Muscle layer of duodenum (tissue), 2 donors: ENCODE measurements at regions not wholly inside any gene's neighbourhood (a gene's known extent, or its start where the extent isn't known, plus 50 kb on each side); places are given as distances from the start of the nearest gene placed in this dataset.

Experiments used
- H3K27ac ChIP-seq: one replicate; pipeline ENCODE4 v1.7.0; 2013; ENCODE audit warnings: mild to moderate bottlenecking, low read length
- H3K27me3 ChIP-seq: one replicate; pipeline ENCODE4 v1.7.0; 2013; ENCODE audit warnings: low read depth, mild to moderate bottlenecking, control low read depth, low read length
- H3K36me3 ChIP-seq, 2 donors: one replicate each; pipeline ENCODE4 v1.7.0; 2013; ENCODE audit warnings: low read length in 2 of 2, control low read depth in 1 of 2, mild to moderate bottlenecking in 1 of 2; ENCODE audit not compliant: insufficient read depth in 2 of 2, control insufficient read depth in 1 of 2
- H3K4me1 ChIP-seq, 2 donors: one replicate each; pipeline ENCODE4 v1.7.0; 2013; ENCODE audit warnings: low read length in 2 of 2, mild to moderate bottlenecking in 2 of 2, control low read depth in 1 of 2, moderate library complexity in 1 of 2; ENCODE audit not compliant: insufficient read depth in 2 of 2, control insufficient read depth in 1 of 2
- H3K4me3 ChIP-seq, 2 donors: one replicate each; pipeline ENCODE4 v1.7.0; 2013; ENCODE audit warnings: low read length in 2 of 2, low read depth in 1 of 2, mild to moderate bottlenecking in 1 of 2
- H3K9me3 ChIP-seq, 2 donors: one replicate each; pipeline ENCODE4 v1.7.0; 2013; ENCODE audit warnings: low read length in 2 of 2, control low read depth in 1 of 2, mild to moderate bottlenecking in 1 of 2; ENCODE audit not compliant: control insufficient read depth in 1 of 2
- donor health status: healthy.

GRCh38 chr2:195505701-195506100 is 151.3 kb upstream of the SLC39A10 start:
- H3K36me3 ChIP-seq, result no peaks in the 10 kb centered on the region
- H3K27ac ChIP-seq, result no peak overlapping the region
- no peaks in the 10 kb centered on the region for H3K9me3 ChIP-seq
- no peaks in the 10 kb centered on the region for H3K27me3 ChIP-seq
- no peaks in the 10 kb centered on the region for H3K4me1 ChIP-seq
- no peak overlapping the region for H3K4me3 ChIP-seq

- Histone ChIP-seq H3K27ac (no peak overlapping the region), H3K36me3 (no peaks in the 10 kb centered on the region), H3K27me3 (no peaks in the 10 kb centered on the region), H3K9me3 (no peaks in the 10 kb centered on the region), H3K4me1 (no peaks in the 10 kb centered on the region), H3K4me3 (no peak overlapping the region)
Observed at GRCh38 chr2:195503208-195503607, 153.8 kb upstream of the SLC39A10 start.

GRCh38 chr2:195501746-195502145 is 155.3 kb upstream of the SLC39A10 start:
- no peak overlapping the region for H3K27ac ChIP-seq
- H3K36me3 ChIP-seq, result no peaks in the 10 kb centered on the region
- H3K27me3 ChIP-seq, result no peaks in the 10 kb centered on the region
- no peaks in the 10 kb centered on the region for H3K9me3 ChIP-seq
- H3K4me1 ChIP-seq, result no peaks in the 10 kb centered on the region
- H3K4me3 ChIP-seq, result no peak overlapping the region

- no peak overlapping the region for H3K27ac ChIP-seq
Observed at GRCh38 chr2:195500879-195501278, 156.1 kb upstream of the SLC39A10 start.

GRCh38 chr2:195498839-195499490 is 158.1 kb upstream of the SLC39A10 start:
- no peaks in the 10 kb centered on the region for H3K27me3 ChIP-seq
- no peaks in the 10 kb centered on the region for H3K9me3 ChIP-seq
- H3K27ac ChIP-seq, result no peak overlapping the region
- H3K4me3 ChIP-seq, result no peak overlapping the region
- H3K4me1 ChIP-seq, result no peaks in the 10 kb centered on the region
- H3K36me3 ChIP-seq, result no peaks in the 10 kb centered on the region

More at GRCh38 chr2:195500879-195501278, 156.1 kb upstream of the SLC39A10 start:
- Histone ChIP-seq H3K27me3 (no peaks in the 10 kb centered on the region), H3K4me1 (no peaks in the 10 kb centered on the region), H3K9me3 (no peaks in the 10 kb centered on the region), H3K36me3 (no peaks in the 10 kb centered on the region), H3K4me3 (no peak overlapping the region)

- Histone ChIP-seq H3K36me3 (no peaks in the 10 kb centered on the region), H3K27ac (no peak overlapping the region), H3K4me1 (no peaks in the 10 kb centered on the region), H3K27me3 (no peaks in the 10 kb centered on the region), H3K4me3 (no peak overlapping the region), H3K9me3 (no peaks in the 10 kb centered on the region)
Observed at GRCh38 chr2:195498176-195498575, 158.8 kb upstream of the SLC39A10 start.

GRCh38 chr2:195496991-195497390 is 160.0 kb upstream of the SLC39A10 start:
- Histone ChIP-seq H3K27ac (no peak overlapping the region), H3K9me3 (no peaks in the 10 kb centered on the region), H3K4me3 (no peak overlapping the region), H3K27me3 (no peaks in the 10 kb centered on the region), H3K4me1 (no peaks in the 10 kb centered on the region), H3K36me3 (no peaks in the 10 kb centered on the region)

- Histone ChIP-seq H3K36me3 (no peaks in the 10 kb centered on the region), H3K4me3 (no peak overlapping the region), H3K27ac (no peak overlapping the region), H3K9me3 (no peaks in the 10 kb centered on the region), H3K27me3 (no peaks in the 10 kb centered on the region), H3K4me1 (no peaks in the 10 kb centered on the region)
Observed at GRCh38 chr2:195495966-195496365, 161.1 kb upstream of the SLC39A10 start.

- Histone ChIP-seq H3K27me3 (no peaks in the 10 kb centered on the region), H3K4me3 (no peak overlapping the region), H3K9me3 (no peaks in the 10 kb centered on the region), H3K36me3 (no peaks in the 10 kb centered on the region), H3K4me1 (no peaks in the 10 kb centered on the region), H3K27ac (no peak overlapping the region)
Observed at GRCh38 chr2:195495351-195495750, 161.7 kb upstream of the SLC39A10 start.

- Histone ChIP-seq H3K4me3 (no peak overlapping the region), H3K27me3 (no peaks in the 10 kb centered on the region), H3K9me3 (no peaks in the 10 kb centered on the region), H3K4me1 (no peaks in the 10 kb centered on the region), H3K27ac (no peak overlapping the region), H3K36me3 (no peaks in the 10 kb centered on the region)
Observed at GRCh38 chr2:195494451-195494850, 162.6 kb upstream of the SLC39A10 start.

- Histone ChIP-seq H3K27me3 (no peaks in the 10 kb centered on the region), H3K9me3 (no peaks in the 10 kb centered on the region), H3K27ac (no peak overlapping the region), H3K4me3 (no peak overlapping the region), H3K36me3 (no peaks in the 10 kb centered on the region), H3K4me1 (no peaks in the 10 kb centered on the region)
Observed at GRCh38 chr2:195493416-195493815, 163.6 kb upstream of the SLC39A10 start.

- Histone ChIP-seq H3K4me1 (no peaks in the 10 kb centered on the region), H3K27ac (no peak overlapping the region), H3K4me3 (no peak overlapping the region), H3K36me3 (no peaks in the 10 kb centered on the region), H3K9me3 (no peaks in the 10 kb centered on the region), H3K27me3 (no peaks in the 10 kb centered on the region)
Observed at GRCh38 chr2:195490319-195490718, 166.7 kb upstream of the SLC39A10 start.
